DMS79 (cell line): ENCODE measurements at regions not wholly inside any gene's neighbourhood (a gene's known extent, or its start where the extent isn't known, plus 50 kb on each side); places are given as distances from the start of the nearest gene placed in this dataset.
"Not testable (repeated sequence)": the region's sequence is repeated elsewhere in the genome, so short reads cannot be mapped to it uniquely, and the experiment has no call there.

Source experiments
- DNase-seq: peaks from one replicate; lab custom pipeline; 2025; lab: John Stamatoyannopoulos, UW

DNA sequence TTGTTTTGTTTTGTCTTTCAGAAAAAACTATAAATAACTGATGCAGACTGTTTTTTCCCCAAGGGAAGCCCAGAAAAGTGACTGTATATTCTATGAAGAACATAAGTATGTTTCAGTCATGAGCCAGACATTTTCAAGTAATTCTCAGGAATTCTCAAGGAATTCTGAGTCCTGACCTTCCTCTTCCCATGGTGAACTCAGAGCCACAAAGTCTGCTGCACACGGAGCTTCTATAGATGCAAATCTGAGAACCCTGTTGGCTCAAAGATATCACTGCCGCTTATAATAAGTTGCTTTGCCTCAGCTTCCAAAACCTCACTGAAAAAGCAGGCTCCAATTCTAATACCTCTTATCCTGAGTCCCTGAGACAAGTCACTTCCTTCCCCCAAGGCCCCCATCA lies 418.5 kb upstream of the RUNX1 start:
- DNase-seq, result no peak

DNA sequence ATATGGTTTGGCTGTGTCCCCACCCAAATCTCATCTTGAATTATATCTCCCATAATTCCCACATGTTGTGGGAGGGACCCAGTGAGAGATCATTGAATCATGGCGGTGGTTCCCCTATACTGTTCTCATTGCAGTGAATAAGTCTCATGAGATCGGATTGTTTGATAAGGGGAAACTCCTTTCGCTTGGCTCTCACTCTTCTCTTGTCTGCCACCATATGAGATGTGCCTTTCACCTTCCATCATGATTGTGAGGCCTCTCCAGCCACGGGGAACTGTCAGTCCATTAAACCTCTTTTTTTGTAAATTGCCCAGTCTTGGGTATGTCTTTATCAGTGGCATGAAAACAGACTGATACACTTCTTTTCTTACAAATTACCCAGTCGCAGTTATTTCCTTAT lies 417.6 kb upstream of the RUNX1 start:
- not testable (repeated sequence) for DNase-seq

DNA sequence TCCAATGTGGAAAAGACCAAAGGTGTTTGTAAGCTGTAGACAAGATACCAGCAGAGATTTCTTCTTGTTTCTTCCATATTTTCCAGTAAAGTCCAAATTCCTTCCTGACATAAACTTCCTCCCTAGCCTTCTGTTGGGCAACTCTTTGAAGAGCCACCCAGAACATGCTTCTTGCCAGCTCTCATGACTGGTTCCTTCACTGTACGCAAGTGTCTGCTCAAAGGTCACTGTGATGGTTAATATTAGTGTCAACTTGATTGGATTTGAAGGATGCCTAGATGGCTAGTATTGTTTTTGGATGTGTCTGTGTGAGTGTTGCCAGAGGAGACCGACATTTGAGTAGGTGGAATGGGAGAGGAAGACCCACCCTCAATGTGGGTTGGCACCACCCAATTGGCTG lies 416.6 kb upstream of the RUNX1 start:
- no peak for DNase-seq

DNA sequence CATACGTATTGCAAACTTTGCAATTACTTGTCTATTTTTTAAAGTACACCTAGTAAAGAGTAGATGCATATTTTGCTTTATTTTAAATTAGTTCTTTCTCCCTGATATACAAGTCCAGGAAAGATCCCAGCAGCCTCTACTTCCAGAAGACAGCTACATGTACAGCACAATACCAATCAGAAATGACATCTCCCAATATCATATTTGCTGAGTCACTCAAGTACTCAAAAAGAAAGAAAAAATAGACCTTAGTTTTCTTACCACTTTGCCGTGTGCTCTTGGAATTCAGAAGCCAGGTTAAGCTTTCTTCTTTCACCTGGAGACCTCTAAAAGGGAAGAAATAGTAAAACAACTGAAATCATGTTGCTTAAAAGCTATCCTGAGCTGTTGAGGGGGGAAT lies 412.6 kb upstream of the RUNX1 start:
- no peak for DNase-seq

DNA sequence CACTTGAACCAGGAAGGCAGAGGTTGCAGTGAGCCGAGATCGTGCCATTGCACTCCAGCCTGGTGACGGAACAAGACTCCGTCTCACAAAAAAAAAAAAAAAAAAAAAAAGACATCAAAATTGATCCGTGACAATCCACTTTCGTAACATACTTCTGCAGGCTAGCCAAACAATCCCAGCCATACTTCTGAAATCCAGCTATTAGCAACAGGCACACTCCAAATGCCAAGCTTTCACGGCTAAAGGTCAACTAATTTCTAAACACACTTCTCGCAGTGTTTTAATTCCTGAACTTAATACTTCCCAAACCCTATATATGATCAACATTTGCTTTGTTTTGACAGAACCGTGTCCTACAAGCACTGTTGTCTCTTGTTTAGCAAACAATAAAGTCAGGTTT lies 411.3 kb upstream of the RUNX1 start:
- DNase-seq, result no peak

DNA sequence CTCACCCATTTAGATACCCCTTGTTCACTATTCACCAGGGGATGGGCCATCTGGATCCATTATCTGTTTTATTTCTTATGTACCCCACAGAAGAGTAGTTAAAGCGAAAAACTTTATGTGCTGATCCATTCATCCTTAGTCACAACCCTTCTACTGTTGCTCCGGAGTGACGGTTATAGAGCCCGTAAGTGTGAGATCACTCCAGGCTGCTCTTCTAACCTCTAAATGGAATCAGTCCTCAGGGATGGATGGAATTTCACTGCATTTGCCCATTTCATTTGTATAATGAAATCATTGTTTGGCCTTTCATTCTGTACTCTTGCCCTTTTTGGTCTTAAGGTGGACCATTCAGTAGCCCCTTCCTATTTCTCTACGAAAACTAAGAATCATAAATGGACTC lies 409.3 kb upstream of the RUNX1 start:
- DNase-seq, result no peak

DNA sequence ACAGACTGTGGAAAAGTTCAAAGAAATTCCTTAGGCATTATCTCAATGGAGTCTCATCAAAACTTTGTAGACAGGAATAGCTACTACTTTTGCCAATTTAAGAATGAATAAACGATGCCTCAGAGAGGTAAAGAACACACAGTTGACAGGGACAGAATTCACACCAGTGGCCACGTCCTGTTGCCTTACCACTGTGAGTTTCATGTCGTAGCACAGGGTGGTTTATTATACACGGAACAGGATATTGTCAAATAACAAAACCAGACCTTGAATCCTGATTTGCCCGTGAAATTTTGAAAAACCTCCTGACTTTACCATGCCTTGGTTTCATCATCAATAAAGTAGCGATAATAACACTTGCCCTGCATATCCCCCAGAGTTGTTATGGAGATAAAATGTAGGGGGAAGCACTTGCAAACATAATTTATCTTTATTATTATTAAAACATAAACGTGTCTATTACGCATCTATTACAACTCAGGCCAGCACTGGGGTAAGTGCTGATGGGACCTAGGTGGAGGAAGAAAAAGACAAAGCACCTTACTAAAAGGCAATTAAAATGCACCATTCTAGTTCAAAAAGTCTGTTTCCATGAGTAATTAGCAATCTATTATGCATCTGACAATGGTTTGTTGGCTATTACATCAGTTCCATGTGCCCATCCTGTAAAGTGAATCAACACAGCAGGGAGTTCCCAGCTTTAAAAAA lies 408.1 kb upstream of the RUNX1 start:
- no peak for DNase-seq

DNA sequence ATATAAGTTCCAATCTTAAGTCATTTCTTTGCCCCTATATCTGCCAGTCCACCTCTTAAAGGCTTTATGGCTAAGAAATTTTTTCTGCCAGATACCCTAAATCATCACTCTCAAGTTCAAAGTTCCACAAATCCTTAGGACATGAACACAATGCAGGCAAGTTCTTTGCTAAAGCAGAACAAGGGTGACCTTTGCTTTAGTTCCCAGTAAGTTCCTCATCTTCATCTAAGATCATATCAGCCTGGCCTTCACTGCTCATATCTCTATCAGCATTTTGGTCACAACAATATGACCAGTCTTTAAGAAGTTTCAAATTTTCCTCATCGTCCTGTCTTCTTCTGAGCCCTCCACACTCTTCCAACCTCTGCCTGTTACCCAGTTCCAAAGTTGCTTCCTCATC lies 402.2 kb upstream of the RUNX1 start:
- DNase-seq, result no peak

DNA sequence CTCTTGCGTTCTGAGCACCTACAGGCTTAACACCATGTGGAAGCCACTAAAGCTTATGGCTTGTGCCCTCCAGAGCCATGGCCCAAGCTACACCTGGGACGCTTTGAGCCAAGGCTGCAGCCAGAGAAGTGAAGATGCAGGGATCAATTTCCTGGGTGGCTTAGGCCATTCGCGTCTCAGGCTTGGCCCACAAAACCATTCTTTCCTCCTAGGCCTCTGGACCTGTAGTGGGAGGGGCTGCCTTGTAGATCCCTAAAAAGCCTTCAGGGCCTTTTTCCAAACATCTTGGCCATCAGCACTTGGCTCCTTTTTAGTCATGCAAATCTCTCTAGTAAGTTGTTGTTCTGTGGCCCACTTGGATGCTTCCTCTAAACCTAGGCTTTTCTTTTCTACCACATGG lies 401.7 kb upstream of the RUNX1 start:
- no peak for DNase-seq

DNA sequence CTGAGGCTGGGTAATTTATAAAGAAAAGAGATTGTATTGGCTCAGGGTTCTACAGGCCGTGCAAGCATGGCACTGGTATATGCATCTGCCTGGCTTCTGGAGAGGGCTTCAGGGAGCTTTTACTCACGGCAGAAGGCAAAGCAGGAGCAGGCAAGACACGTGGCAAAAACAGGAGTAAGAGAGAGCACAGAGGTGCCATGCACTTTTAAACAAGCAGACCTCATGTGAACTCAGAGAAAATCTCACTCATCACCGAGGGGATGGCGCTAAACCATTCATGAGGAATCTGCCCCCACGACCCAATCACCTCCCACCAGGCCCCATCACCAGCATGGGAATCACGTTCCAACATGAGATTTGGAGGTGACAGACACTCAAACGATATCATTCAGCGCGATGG lies 400.7 kb upstream of the RUNX1 start:
- no peak for DNase-seq

DNA sequence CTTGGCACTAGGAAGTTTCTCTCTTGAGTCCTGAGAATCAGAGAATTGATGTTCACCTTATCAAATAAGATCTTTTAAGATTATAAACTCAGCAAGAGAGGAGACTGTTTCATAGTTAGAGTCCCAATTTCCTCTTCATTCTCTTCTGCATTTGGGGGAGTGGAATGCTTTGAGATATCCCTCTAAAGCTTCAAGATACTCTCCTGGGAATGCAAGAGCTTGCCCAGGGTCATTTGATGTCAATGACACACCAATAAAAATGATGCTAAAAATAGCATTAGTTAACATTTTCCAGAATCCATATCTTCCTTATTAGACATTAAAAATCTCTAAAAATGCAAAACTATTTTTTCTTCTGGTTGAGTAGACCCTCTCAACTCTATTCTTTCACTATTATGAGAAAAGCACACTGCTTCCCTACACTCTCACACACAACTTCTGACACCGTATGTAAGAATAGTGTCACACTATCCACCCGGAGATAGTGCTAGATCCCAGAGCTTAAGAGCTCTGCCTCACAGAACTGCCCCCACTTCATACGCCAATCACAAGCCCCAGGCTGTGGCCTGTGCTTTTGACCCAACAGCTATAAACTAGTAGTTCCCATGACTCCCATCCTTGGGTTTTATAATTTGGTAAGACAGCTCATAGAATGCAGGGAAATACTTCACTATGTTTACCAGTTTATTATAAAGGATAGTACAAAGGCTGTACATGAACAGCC lies 399.9 kb upstream of the RUNX1 start:
- DNase-seq, result no peak

DNA sequence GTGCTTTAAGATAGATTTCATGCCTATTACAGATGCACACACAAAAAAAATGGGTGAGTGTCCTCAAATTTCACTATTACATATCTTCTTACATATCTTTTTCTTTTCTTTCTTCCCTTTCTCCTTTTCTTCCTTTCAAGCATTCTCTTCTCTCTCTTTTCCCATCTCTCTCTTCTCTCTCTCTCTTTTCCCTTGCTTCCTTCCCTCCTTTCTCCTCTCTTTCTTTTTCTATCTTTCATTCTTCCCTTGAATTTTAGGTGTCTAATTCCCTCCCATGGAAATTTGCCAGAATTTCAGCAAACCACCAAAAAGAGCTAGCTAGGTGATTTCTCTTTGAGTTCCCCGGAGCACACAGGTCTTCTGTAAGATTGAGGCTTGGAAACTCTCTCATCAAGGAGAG lies 395.3 kb upstream of the RUNX1 start:
- no peak for DNase-seq

DNA sequence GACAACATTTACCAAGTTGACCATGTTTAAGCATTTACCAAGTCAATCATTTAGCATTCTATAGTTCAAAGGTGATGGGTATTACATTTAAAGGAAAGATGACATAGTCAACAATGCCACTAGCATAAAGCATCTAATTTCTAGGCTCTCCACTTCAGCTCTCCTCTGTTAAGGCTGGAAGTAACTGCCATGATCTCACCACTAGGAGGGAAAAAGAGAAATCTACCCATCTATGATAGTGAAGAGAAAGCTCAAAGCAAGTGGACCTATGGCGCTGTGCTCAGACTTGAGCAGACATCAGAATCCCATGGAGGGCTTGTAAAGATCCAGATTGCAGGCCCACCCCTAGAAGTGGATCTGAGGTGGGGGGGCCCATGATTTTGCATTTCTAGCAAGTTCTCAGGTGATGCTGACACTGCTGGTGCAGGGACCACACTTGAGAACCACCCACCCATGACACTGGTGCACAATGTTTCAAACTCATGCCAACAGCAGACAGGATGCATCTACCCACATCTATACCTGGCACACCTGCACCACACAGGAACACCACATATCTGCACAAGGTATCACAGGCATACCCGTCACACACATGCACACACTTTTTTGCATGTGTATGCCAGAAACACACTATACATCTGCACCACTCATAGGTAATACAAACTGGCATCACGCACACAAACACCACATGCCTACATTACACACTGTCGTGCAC lies 392.9 kb upstream of the RUNX1 start:
- DNase-seq, result no peak

DNA sequence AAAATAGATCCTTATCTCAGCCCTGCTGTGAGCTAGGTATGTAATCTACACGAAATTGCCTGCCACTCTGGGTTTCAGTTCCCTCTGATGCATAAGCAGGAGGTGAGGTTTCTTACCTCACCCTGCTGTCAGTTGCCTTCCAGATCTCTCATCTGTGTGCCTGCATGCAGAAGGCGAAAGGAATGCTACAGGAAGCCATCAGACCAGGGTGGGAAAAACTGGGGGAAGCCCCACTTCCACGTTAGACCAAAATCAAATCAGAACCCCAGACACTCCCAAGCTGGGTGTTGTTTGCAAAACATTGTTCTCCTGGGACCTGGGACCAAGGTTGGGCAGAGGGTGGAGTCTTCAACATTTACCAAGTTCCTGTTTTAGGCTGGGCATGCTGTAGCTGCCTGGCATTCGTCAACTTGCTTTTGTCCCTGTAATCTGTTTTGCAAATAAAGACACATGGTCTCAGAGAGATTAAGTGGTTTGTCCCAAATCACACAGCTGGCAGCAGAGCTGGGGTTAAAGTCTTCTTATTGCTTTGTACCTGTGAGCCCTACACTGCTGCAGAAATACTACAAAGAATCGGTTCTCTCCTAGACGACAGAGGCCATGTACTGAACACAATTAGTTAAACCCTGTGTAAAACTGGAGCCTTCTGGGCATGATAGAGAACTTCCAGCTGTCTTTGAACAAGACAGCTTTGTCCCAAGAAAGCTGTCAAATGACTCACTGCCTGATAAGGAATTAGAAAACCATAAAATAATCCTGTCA lies 389.7 kb upstream of the RUNX1 start:
- DNase-seq, result no peak

DNA sequence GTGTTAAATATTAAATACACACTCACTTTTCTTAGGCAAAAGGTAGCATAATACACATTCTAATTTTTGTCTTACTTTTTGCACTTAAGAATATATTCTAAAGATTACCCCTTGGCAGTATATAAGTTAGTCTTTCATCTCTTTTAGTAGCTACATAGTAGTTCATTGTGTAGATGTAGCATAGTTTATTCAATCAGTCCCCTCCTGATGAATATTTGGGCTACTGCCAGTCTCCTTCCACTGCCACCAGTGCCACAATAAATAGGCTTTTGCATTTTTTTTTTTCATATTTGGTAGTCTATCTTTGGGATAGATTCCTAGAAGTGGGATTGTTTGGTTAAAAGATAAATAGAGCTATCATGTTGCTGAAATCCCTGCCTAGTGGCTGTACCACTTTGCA lies 388.8 kb upstream of the RUNX1 start:
- no peak for DNase-seq

DNA sequence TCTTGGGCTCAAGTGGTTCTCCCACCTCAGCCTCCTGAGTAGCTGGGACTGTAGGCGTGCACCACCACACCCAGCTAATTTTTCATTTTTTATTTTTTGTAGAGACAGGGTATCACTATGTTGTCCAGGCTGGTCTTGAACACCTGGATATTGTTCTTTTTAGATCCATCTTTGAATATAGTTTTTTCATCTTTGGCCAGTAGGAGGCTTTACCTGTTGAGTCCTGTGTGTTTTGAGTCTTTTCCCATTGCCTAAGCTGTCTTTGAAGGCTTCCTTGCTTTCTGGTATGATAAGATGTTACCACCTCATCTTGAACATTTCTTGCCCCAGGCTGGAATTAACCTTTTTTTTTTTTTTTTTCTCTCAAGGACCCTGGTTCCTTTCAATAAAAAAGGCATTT lies 387.8 kb upstream of the RUNX1 start:
- DNase-seq, result no peak

DNA sequence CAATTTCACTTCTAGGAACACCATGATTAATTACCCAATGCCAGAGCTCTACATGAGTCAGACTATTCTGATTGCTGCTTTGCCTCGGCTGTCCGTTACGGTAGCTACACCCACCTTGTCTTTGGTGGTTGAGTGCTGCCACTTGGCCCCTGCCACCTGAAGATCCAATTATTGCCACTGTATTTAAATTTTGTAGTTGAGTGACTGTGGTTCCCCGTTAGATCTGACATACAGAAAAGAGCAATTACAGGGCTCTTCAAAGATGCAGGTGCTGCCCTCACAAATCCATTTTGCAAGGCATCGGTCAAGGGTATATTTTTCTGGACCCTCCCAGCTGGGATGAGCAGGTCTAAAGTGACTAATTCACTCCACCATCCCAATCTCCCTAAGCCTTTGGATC lies 383.5 kb upstream of the RUNX1 start:
- not testable (repeated sequence) for DNase-seq

DNA sequence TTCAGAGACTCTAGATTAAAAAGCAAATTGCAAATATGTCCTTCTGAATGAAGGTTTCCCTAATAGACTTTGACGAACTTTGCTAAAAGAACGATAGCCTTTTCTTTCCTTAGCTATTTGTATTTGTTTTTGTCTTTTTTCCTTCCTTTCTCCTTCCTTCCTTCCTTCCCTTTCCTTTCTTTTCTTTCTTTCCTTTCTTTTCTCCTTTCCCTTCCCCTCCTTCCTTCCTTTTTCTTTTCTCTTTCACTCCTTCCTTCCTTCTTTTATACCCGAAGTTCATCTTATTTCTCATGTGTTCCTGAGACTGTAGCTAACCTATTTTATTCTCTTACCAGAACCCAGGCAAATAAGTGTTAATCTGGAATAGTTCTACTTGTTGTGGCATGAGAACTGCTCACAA lies 381.2 kb upstream of the RUNX1 start:
- no peak for DNase-seq

DNA sequence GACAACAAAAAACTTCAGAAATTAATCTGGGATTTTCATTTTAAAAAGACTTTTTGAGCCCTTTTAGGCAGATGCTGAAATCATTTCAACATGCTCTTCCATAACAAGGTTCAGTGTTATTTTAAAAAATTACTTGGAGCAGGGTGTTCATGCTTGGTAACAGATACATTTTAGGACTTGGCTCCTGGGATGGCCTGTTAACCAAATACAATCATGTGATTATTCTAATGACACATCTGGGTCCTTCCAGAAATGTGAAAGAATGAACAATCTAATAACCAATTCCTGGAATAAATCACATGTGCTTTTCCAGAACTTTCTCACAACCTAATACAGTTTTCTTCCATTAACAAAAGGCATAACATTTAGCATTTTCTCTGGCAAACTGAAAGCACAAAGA lies 379.8 kb upstream of the RUNX1 start:
- no peak for DNase-seq

DNA sequence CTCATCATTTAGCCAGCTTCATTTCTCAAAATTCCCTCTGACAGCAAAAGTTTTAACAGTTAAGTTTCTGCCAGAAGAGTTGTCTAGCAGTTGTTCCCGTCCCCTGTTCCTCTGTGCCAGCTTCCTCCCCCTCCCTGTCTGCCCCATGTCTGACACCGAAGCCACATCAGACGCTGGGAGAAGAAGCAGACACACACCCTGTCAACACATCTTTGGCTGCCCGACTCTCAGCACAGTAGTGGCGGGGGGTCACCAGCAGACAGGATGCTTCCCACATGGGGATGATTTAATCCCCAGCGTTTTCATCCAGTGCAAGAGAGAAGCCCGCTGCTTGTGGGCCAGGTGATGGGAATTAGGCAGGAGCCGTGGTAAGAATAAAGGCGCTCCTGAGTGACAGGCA lies 379.4 kb upstream of the RUNX1 start:
- no peak for DNase-seq

DNA sequence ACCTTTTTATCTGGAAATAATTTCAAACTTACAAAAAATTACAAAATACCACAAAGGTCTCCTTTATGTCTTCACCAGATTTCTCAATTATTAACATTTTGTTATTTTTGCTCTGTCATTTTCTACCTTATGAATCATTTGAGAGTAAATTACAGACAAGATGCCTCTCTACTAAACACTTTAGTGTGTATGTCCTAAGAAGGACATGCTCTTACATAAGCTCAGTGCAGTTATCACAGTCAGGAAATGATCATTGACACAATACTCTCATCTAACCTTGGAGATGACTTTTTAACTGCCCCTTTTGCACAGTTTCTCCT lies 378.9 kb upstream of the RUNX1 start:
- DNase-seq, result no peak

DNA sequence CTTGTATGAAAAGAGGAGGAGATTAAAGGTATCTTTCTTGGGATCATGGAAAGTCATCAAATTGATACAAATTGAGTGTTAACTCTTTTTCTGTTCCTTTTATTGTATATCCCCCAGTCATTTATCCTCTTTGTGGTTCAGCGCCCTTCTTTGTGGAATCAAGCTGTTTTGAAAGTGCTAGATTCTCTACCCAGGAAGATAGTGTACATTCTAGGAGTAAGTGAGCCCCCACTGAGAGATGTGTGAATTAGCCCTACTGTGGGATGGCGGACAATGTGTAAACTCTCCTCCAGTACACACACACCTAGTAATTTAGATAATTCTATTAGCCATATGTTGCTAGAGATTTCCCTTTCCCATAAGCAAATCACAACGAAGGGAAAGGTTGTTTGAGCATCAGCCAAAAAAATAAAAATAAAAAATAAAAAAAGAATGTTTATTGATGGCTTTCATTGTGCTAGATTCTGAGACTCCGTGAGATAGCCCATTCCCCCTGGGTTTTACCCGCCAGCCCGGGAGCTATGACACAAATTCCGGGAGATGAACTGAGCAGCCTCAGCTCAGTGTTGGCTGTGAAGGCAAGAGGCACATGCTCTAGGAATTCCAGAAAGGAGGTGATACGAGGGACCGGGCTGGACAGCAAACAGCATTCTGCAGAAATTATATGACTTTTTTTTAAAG lies 378.4 kb upstream of the RUNX1 start:
- DNase-seq, result no peak
